ENCODE measurements at regions not wholly inside any gene's neighbourhood (a gene's known extent, or its start where the extent isn't known, plus 50 kb on each side); places are given as distances from the start of the nearest gene placed in this dataset.
A peak's percentile ranks its signal among the peaks of the same experiment; 100 is the strongest.
"Not testable (repeated sequence)": the region's sequence is repeated elsewhere in the genome, so short reads cannot be mapped to it uniquely, and the experiment has no call there.

DNA sequence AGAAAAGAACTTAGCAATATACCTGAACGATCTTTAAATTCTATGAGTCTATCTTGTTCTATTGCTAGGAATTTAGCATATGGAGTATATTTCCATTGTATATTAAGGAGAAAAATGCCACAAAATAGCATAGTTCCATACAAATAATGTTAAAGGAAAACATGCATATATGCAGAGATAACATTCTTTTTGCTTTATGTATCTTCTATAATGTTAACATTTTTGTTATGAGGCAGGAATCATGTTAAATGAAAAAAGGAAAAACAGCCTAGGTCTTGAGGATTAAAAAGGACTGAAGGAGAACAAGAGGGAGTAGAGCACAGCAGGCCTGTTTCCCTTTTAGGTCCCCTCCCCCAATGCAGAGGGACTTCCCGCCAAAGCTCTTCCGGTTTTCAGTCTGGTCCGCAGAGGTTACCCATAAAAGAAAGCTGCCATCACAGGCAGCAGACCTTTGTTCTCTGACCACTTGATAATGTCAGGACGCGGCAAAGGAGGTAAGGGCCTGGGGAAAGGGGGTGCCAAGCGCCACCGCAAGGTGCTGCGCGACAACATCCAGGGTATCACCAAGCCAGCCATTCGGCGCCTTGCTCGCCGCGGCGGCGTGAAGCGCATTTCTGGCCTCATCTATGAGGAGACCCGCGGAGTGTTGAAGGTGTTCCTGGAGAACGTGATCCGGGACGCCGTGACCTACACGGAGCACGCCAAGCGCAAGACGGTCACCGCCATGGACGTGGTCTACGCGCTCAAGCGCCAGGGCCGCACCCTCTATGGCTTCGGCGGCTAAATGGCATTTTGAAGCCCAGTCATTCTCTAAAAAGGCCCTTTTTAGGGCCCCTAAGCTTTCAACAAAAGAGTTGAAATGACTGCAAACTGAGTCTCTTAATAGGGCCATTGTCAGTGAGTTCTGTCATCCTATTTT is 108.4 kb upstream of the PRSS16 start:
- DNase-seq = peak; percentile 55
- intact Hi-C loops (cut with DNase I) = no loop called here
- ATAC-seq (ENCODE audit: poor library complexity) = peak; percentile 90

DNA sequence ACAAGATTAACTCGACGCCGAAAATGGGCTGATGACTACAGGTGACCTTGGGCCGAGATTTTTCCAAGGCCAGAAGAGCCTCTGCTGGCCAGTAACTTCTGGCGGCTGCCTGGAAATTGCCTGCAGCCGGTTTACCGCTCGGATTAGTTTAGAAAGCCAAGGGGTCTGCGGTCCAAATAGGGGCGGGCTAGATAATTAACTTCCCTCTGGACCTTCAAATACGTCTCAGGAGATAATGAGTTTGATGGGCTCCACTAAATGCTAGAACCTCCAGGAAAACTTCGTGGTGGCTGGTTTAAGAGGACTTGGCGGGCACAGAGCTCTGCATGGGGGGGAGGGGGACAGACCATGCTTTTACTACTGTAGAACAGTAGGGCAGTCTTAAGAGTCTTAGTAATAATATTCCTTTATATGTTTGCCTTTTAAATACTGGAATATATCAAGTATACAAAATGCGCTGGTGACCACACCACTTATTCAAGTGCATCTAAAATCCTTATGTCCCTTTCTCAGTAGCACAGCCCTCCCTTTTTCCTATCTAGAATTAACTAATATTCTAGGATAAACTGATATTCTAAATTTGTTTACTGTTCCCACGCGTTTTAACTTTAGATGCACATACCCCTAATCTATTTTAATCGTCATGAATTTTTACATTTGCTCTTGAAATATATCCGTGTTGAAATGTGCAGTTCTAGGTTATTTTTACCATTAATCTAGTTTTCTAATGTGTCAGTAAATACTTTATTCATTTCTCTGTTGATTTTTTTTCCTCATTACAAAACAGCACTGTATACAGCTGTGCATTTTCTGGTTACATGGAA is 107.5 kb upstream of the PRSS16 start:
- intact Hi-C loops (cut with DNase I) = no loop called here
- ATAC-seq (ENCODE audit: poor library complexity) (peak; percentile 60), DNase-seq (no peak)

DNA sequence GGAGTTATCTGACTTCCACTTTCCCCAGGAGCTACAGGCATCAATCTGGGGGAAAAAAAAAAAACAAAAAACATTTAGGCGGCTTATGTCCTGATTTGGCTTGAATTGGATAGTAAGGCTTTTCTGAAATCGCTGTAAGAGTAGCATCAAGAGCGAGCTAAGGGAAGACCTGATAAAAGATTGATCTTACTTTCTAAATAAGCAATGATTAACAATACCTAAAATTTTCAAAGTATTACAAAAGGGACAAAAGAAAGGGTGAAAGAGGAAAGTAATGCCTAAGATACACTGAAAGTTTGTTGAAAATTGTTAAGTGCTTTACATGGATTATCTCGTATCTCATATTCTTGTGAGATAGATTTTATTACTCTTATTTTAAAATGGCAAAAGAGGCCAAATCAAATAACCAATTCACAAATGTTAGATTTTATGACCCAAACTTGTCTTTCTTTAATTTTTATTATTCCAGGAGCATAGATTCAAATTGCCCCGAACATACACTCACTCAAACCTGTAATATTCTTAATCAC is 106.4 kb upstream of the PRSS16 start:
- intact Hi-C loops (cut with DNase I) = no loop called here
- ATAC-seq (ENCODE audit: poor library complexity) (no peak), DNase-seq (no peak)

DNA sequence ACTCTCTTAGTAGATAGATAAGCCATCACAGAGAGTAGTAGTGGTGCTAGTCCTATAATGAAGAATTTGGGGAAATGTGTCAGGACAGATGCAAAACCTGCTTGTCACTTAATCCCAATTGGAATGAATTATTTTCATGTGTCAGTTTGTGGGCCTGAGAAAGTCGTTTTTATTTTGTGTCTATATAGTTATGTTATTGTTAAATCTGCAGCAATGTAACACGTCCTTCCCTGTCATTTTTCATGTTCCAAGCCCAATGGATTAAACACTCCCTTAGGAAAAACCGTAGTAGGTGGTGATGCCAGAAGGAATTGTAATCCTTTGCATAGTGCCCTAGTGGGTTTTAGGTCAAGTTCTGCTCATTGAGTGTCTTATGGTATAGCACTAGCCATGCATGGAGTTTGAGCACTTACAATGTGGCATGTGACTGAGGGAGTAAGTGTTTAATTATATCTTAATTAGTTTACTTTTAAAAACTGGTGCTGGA is 105.9 kb upstream of the PRSS16 start:
- ATAC-seq (ENCODE audit: poor library complexity) (no peak), DNase-seq (no peak)
- intact Hi-C loops (cut with DNase I) = no loop called here

DNA sequence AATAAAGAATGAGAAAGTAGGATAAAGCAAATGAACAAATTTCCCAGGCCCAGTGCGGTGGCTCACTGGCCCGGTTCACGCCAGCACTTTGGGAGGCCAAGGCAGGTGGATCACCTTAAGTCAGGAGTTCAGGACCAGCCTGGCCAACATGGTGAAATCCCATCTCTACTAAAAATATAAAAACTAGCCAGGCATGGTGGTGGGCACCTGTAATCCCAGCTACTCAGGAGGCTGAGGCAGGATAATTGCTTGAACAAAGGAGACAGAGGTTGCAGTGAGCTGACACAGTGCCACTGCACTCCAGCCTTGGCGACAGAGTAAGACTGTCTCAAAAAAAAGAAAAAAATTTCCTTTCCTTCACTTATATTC is 104.5 kb upstream of the PRSS16 start:
- DNase-seq; intact Hi-C loops (cut with DNase I); ATAC-seq (ENCODE audit: poor library complexity): not testable (repeated sequence)

DNA sequence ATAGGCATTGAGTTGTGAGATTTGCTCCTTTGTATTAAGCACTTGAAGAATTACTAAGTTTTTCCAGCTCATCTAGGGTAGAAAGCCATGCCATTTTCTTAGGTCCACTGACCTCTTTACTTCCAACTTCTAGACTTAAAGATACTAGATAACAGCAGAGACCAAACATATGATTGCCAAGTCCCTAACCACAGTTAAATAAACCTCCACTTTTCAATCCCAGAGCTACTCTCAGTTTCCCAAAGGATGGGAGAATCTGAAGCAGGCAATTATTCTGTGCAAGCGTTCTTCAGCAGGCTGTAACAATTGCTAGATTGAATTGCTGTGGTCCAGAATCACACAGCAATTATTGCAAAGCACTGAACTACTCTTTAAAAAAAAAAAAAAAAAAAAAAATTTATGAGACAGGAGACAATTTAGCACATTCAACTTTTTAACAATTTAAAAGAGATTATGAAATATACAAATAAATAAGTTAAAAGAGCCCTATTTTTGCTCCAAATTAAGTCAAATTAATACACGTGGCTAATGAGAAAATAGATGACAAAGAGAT is 104.0 kb upstream of the PRSS16 start:
- DNase-seq (no peak), ATAC-seq (ENCODE audit: poor library complexity) (no peak)
- intact Hi-C loops (cut with DNase I) = no loop called here

DNA sequence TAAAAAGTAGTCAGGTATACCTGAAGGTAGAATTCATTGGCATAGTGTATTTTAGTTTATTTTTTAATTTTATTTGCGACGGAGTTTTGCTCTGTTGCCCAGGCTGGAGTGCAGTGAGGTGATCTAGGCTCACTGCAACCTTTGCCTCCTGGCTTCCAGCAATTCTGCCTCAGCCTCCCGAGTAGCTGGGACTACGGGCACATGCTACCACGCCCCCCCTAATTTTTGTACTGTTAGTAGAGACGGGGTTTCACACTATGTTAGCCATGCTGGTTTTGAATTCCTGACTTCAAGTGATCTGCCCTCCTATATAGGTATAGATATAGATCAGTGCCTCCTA is 102.8 kb upstream of the PRSS16 start:
- intact Hi-C loops (cut with DNase I) = no loop called here
- ATAC-seq (ENCODE audit: poor library complexity) (no peak), DNase-seq (no peak)

DNA sequence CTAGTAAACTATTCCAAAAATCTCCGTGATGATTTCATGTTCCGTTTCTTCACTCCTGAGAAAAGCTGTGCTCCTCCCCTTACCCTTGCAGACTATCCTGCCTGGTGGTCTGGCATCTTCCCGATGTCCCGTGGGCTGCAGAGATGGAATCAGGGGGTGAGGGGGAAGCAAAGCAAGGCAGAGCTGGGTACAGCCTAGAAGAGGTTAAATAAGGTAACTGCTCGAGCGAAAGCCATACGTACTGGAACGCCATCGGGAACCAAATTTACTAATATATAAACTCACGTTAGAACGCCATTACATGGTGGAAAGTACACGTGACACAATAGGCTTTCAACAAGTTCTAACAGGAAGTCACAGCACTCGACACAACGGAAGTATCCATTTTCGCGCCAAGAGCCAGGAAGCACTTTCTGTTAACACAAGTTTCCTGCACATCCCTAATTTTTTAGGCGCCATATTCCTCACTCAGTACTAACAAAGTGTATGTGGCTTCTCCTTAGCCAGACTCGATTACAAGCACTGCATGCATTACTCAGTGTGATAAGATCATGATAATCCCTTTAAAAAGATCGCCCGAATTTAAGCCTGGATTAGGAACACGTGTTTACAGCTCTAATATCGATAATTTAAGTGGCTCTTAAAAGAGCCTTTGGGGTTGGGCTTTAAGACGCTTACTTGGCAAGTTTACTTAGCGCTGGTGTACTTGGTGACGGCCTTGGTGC is 101.6 kb upstream of the PRSS16 start:
- DNase-seq (peak; percentile 73), ATAC-seq (ENCODE audit: poor library complexity) (peak; percentile 79)

DNA sequence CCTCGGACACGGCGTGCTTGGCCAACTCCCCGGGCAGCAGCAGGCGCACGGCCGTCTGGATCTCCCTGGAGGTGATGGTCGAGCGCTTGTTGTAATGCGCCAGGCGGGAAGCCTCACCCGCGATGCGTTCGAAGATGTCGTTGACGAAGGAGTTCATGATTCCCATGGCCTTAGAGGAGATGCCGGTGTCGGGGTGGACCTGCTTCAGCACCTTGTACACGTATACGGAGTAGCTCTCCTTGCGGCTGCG is 101.1 kb upstream of the PRSS16 start:
- intact Hi-C loops (cut with DNase I); DNase-seq: not testable (repeated sequence)
- ATAC-seq (ENCODE audit: poor library complexity) = peak; percentile 20

More for the DNA sequence above, 101.6 kb upstream of the PRSS16 start:
- intact Hi-C loops (cut with DNase I) = no loop called here

DNA sequence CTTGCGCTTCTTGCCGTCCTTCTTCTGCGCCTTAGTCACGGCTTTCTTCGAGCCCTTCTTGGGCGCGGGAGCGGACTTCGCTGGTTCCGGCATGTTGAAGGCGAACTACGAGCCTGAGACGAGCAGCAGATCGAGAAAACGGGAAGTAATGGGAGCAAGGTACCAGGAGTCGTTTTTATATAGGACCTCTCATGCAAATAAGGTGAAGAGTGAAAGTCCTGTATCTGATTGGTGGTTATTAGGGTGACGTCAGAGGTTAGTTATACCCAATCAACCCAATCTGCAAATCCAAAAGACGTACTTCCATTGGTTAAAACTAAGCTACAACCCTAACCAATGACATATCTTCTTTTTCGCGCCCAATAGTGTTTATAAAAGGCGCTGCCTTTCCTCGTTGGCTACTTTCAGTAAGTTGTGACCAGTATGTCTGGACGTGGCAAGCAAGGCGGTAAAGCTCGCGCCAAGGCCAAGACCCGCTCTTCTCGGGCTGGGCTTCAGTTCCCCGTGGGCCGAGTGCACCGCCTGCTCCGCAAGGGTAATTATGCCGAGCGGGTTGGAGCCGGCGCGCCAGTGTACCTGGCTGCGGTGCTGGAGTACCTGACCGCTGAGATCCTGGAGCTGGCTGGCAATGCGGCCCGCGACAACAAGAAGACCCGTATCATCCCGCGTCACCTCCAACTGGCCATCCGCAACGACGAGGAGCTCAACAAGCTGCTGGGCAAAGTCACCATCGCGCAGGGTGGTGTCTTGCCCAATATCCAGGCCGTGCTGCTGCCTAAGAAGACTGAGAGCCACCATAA is 100.6 kb upstream of the PRSS16 start:
- ATAC-seq (ENCODE audit: poor library complexity) = peak; percentile 96
- peak; percentile 83 for DNase-seq
- intact Hi-C loops (cut with DNase I) = no loop called here

DNA sequence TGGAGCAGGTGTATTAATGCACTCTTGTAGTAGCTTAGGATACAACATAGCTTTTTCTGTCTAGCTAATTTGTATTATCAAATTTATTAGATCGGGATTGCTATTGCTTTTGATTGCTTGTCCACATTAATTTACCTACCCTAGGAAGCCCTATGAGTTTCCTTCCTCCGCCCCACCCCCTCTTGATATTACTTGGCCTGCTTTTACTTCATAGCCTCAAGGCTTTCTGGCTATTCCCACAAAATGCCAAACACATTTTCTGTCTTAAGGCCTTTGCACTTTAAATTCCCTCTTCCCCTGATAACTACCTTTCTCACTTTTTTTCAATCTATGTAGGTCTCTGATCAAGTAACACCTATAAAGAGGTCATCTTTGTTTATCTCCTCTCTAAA is 99.1 kb upstream of the PRSS16 start:
- ATAC-seq (ENCODE audit: poor library complexity) (no peak), DNase-seq (no peak)
- intact Hi-C loops (cut with DNase I) = no loop called here

DNA sequence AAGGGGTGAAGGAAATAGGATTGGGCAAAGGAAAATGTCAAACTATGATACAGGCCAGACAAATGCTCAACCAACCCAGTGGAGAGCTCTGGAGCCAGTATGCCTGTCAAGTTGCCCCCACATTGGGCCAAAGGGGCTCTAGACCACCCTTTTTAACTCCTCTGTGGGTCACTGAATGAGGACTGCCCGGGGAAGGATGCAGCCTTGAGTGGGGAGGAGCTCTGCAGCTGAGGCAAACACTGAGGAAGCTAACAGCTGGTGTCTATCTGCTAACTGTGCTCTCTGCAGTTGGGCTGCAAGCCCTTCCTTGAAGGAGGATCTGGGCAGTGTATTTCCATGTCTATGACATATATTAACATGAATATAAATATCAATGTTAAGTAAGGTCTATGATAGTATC is 98.4 kb upstream of the PRSS16 start:
- no peak for ATAC-seq (ENCODE audit: poor library complexity)

DNA sequence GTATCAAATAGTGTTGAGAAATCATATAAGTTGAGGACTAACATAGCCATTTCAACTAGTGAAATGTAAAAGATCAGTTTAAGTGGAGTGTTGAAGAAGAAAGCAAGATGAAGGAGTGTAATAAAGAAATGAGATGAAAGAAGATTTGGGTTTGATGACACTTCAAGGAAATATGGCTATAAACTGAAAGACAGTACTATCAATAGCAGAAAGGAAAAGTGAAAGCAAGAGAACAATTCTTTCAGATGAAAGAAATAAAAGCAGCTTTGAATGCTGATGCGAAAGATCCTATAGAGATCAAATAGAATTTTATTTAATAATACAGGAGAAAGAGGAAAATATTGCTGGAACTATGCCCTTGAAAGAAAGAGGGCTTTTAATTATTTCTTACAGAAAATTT is 92.8 kb upstream of the PRSS16 start:
- ATAC-seq (ENCODE audit: poor library complexity) (no peak), DNase-seq (no peak)
- intact Hi-C loops (cut with DNase I) = no loop called here

More for the DNA sequence above, 98.4 kb upstream of the PRSS16 start:
- no peak for DNase-seq
- intact Hi-C loops (cut with DNase I) = no loop called here

DNA sequence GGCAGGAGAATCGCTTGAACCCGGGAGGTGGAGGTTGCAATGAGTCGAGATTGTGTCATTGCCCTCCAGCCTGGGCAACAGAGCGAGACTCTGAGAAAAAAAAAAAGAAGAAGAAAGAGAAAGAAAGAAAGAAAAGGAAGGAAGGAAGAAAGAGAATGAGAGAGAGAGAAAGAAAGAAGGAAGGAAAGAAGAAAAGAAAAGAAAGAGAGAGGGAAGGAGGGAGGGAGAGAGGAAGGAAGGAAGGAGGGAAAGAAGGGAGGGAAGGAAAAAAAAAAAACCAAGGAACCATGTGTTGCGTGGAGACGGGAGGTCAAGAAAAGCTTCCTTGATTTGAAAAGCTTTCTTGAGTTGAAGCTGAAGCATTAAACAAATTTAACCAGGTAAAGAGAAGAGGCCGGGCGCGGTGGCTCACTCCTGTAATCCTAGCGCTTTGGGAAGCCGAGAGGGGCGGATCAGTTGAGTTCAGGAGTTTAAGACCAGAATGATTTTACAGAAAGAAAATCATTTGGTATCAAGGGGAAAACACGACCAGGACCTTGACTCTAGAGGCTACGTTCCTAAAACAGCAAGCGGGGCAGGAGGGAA is 90.5 kb upstream of the PRSS16 start:
- ATAC-seq (ENCODE audit: poor library complexity) = peak; percentile 12
- no peak for DNase-seq
- intact Hi-C loops (cut with DNase I) = no loop called here

DNA sequence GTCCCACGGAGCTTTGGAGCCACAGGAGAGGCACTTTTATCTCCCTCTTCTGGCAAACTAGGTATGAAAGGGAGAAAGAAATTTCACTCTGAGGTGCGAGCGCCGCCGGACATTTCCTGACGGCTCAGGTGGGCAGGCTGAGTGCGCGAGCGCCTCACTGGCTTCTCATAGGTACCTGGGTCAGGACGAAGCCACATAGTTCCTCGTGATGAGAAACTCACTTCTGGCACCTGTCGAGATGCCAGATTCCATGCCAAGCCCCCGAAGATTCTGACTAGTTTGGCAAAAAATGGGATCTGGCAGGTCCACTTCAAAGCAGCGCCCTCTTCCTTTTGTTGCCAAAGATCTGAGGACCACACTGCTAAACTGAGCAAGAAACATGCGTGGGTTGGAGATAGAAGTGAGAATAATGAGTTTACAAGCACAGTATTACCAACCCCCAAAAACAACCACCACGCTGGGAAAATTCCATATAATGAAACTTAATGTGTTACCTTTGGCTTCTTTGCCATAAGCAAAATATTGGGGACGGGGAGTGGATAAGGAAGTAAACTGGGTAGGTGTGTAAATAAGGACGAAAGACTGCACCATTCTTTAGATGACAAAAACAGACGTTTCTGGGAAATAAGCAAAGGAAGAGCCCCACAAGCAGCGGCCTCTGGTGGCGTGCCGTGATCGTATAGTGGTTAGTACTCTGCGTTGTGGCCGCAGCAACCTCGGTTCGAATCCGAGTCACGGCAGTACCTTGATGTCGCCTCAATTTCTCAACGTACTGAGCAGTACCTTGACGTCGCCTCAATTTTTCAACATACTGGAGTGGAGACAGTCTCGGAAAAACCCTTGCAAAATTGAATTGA is 89.8 kb upstream of the PRSS16 start:
- peak; percentile 84 for ATAC-seq (ENCODE audit: poor library complexity)
- intact Hi-C loops (cut with DNase I) = no loop called here
- DNase-seq = peak; percentile 75

DNA sequence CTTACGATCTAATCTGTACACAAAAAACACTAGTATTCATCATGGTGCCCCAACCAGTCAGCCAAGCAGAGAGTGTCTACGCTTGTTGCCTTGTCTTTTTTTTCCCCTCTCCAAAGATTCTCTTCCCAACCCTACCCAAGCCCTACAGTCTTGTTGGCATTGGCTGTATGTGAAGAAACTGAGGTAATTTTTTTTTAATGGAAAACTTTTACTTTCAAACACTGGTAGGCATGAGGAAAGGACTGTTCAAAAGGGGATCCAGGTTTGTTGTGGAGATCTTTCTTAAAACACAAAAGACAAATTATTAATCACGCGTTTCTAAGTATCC is 89.2 kb upstream of the PRSS16 start:
- intact Hi-C loops (cut with DNase I) = no loop called here
- DNase-seq (no peak), ATAC-seq (ENCODE audit: poor library complexity) (no peak)

DNA sequence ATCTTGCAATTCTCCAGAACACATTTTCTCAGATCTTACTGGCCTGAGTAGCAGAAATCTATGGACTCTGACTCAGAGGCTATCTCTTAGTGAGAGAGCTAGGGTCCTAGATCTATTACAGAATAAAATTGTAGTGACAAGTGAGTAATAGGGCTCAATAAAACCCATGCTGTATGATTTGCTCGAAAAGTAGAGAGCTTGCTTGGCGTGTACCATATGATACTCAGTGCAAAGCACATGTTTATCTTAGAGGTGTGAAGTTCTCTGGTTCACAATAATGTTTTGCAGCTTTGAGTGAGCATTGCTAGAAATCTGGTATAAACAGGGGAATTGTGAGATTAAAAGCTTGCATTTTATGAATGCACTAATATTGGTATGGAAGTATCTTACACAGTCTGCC is 87.8 kb upstream of the PRSS16 start:
- ATAC-seq (ENCODE audit: poor library complexity) = no peak
- intact Hi-C loops (cut with DNase I) = no loop called here
- DNase-seq = no peak
